ENCODE measurements at regions not wholly inside any gene's neighbourhood (a gene's known extent, or its start where the extent isn't known, plus 50 kb on each side); places are given as distances from the start of the nearest gene placed in this dataset.
"Not testable (repeated sequence)": the region's sequence is repeated elsewhere in the genome, so short reads cannot be mapped to it uniquely, and the experiment has no call there.

DNA sequence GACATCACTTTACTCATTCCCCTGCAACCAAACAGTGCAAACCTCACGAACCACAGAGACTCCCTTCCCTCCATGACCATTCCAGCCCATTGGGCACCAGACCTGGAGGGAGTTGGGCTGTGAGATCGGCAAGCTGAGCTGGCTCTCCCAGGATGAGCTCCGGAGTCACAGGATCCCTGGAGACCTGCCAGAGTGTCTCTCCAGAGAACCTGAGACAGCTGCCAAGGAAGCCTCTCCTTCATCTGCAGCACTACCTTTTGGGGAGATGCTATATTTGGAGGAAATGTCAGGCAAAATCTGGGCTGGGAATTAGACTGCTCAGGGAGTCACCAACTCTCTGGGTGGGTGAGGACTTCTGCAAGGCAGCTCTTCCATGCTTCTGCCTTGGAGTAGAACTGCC, 417.4 kb downstream of the TNS1 start:
- Mint-ChIP-seq H3K4me3 (no peak overlapping the region), H3K27me3 (peaks cover 3% of the 10 kb centered on the region), H3K27ac (no peak overlapping the region), H3K4me1 (no peaks in the 10 kb centered on the region), H3K36me3 (no peaks in the 10 kb centered on the region), H3K9me3 (no peaks in the 10 kb centered on the region)
- DNase-seq, result no peak
- CTCF ChIA-PET, result interaction anchor here (1.3 kb wide), 1 partner anchor 11 kb away, joined by 4 read pairs; no protein-coding TSS in a partner anchor

GRCh38 chr2:217580407-217580806, 422.4 kb downstream of the TNS1 start:
- H3K9me3 Mint-ChIP-seq, H3K4me3 Mint-ChIP-seq, DNase-seq, H3K27ac Mint-ChIP-seq, H3K4me1 Mint-ChIP-seq, H3K27me3 Mint-ChIP-seq, CTCF ChIA-PET, H3K36me3 Mint-ChIP-seq: not testable (repeated sequence)

- H3K27ac Mint-ChIP-seq, result no peak overlapping the region
- H3K9me3 Mint-ChIP-seq, result no peaks in the 10 kb centered on the region
- no peaks in the 10 kb centered on the region for H3K4me1 Mint-ChIP-seq
- H3K36me3 Mint-ChIP-seq, result no peaks in the 10 kb centered on the region
- no peak for DNase-seq
- no peaks in the 10 kb centered on the region for H3K27me3 Mint-ChIP-seq
- CTCF ChIA-PET, result interaction anchor here (0.9 kb wide), 1 partner anchor 77 kb away, joined by 3 read pairs; no protein-coding TSS in a partner anchor
- no peak overlapping the region for H3K4me3 Mint-ChIP-seq
Observed at GRCh38 chr2:217573571-217573970, 429.2 kb downstream of the TNS1 start.

DNA sequence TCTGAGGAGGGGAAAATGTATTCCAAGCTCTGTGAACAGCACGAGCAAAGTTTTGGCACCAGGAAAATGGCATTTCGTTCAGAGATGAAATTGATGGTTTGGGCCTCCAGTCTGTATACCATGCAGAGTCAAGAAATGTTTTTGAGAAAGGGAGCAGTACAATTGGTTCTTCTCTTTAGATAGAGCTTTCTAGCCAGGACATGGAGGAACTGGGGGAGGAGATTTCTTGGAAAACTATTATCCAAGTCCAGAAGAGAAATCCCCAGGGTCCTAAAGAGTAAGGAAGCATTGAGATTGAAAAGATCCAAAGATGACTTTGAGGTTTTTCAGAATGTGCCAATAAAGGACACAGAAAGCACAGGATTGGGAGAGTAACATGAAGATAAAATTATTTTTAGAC, 432.4 kb downstream of the TNS1 start:
- Mint-ChIP-seq H3K4me3 (no peak overlapping the region), H3K27me3 (no peaks in the 10 kb centered on the region), H3K9me3 (no peaks in the 10 kb centered on the region), H3K27ac (no peak overlapping the region), H3K4me1 (no peaks in the 10 kb centered on the region), H3K36me3 (no peaks in the 10 kb centered on the region)
- no peak for DNase-seq
- CTCF ChIA-PET, result no interaction called here

DNA sequence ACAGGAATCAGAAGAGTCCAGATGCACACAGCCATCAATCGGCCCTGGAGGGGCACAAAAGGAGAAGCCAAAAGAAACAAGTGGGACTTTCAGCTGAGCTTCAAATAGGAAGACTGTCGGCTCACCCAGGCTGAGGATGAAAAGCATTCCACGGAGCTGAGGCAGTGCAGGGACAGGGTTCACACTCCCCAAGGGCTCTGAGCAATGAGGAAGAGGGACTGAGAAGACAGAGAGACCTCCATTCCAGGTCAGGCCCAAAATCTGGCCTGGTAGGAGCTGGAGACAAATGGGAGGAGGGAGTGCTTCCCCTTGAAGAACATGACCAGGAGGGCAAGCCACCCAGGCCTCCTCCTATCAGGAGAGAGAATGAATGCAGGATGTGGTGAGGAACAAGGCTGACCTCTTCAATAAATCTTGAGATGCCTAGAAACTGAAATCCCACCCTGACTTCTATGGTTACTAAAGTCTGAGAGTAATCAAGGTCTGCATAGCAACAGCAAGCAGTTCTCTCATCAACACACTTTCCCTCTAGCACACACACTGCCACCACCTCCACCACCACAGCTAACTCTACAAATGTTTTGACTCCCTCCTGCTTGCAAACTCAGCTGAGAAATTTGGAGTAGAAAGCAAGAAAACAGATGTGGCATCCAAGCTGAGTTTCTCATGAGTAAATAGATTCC, 434.4 kb downstream of the TNS1 start:
- Mint-ChIP-seq H3K36me3 (no peaks in the 10 kb centered on the region), H3K4me3 (no peak overlapping the region), H3K27me3 (no peaks in the 10 kb centered on the region), H3K9me3 (no peaks in the 10 kb centered on the region), H3K4me1 (no peaks in the 10 kb centered on the region), H3K27ac (no peak overlapping the region)
- CTCF ChIA-PET, result no interaction called here
- DNase-seq, result no peak

DNA sequence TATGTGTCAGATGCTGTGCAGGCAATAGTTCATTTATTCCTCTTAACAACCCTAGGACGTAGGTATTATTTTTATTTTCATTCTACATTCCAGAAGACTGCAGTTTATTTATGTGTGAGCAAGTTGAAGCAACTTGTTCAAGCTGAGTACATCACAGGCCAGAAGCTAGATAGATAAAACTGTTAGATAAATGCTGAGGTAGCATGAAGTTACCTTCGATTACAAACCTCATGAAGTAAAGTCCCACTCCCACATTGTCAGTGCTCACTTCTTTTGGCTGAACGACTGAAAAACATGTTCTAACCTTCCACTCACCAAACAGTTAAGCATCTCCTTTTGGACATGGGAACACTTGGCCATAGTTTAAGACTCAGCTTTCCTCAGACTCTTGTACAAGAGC, 439.2 kb downstream of the TNS1 start:
- DNase-seq, result no peak
- Mint-ChIP-seq H3K4me1 (no peaks in the 10 kb centered on the region), H3K27me3 (no peaks in the 10 kb centered on the region), H3K36me3 (no peaks in the 10 kb centered on the region), H3K4me3 (no peak overlapping the region), H3K9me3 (peaks cover 8% of the 10 kb centered on the region), H3K27ac (no peak overlapping the region)
- CTCF ChIA-PET, result no interaction called here

- no peak for DNase-seq
- Mint-ChIP-seq H3K4me1 (no peaks in the 10 kb centered on the region), H3K36me3 (no peaks in the 10 kb centered on the region), H3K27ac (no peak overlapping the region), H3K9me3 (peaks cover 8% of the 10 kb centered on the region), H3K27me3 (no peaks in the 10 kb centered on the region), H3K4me3 (no peak overlapping the region)
- CTCF ChIA-PET, result no interaction called here
Observed at GRCh38 chr2:217562871-217563480, 439.8 kb downstream of the TNS1 start.

GRCh38 chr2:217559084-217559483, 443.7 kb downstream of the TNS1 start:
- H3K4me1 Mint-ChIP-seq, result peaks cover 6% of the 10 kb centered on the region
- no peaks in the 10 kb centered on the region for H3K27me3 Mint-ChIP-seq
- no peak for DNase-seq
- no peak overlapping the region for H3K27ac Mint-ChIP-seq
- H3K36me3 Mint-ChIP-seq, result no peaks in the 10 kb centered on the region
- peaks cover 8% of the 10 kb centered on the region for H3K9me3 Mint-ChIP-seq
- CTCF ChIA-PET, result no interaction called here
- no peak overlapping the region for H3K4me3 Mint-ChIP-seq

GRCh38 chr2:217555081-217555876, 447.5 kb downstream of the TNS1 start:
- no peak for DNase-seq
- H3K9me3 Mint-ChIP-seq, result peaks cover 2% of the 10 kb centered on the region
- CTCF ChIA-PET, result no interaction called here
- no peaks in the 10 kb centered on the region for H3K27me3 Mint-ChIP-seq
- no peak overlapping the region for H3K27ac Mint-ChIP-seq
- H3K36me3 Mint-ChIP-seq, result no peaks in the 10 kb centered on the region
- peaks cover 6% of the 10 kb centered on the region for H3K4me1 Mint-ChIP-seq
- no peak overlapping the region for H3K4me3 Mint-ChIP-seq

DNA sequence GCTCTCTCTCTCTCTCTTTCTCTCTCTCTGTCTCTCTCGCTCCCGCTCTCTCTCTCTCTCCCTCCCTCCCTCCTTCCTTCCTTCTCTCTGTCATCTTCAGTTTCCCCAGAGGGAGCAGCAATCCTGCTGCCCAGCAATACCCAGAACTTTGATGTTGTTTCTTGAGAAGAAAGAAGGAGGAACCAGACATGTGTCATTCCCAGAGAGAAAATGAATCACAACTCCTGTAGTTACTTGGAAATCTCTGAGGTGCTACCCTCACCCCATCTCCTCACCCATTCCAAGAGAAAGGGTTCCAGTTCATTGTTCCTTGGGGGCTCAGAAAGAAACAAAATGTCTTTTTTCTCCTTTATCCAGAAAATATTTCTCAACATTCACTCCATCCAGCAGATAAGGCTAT, 449.1 kb downstream of the TNS1 start:
- no peak overlapping the region for H3K27ac Mint-ChIP-seq

GRCh38 chr2:217553202-217553601, 449.6 kb downstream of the TNS1 start:
- no peaks in the 10 kb centered on the region for H3K9me3 Mint-ChIP-seq
- H3K27me3 Mint-ChIP-seq, result no peaks in the 10 kb centered on the region
- no peaks in the 10 kb centered on the region for H3K36me3 Mint-ChIP-seq
- no peak for DNase-seq
- peaks cover 6% of the 10 kb centered on the region for H3K4me1 Mint-ChIP-seq
- CTCF ChIA-PET, result no interaction called here
- H3K4me3 Mint-ChIP-seq, result no peak overlapping the region
- no peak overlapping the region for H3K27ac Mint-ChIP-seq

More for the DNA sequence above, 449.1 kb downstream of the TNS1 start:
- CTCF ChIA-PET, result no interaction called here
- DNase-seq, result no peak
- no peaks in the 10 kb centered on the region for H3K36me3 Mint-ChIP-seq
- no peaks in the 10 kb centered on the region for H3K27me3 Mint-ChIP-seq
- no peaks in the 10 kb centered on the region for H3K9me3 Mint-ChIP-seq
- no peak overlapping the region for H3K4me3 Mint-ChIP-seq
- H3K4me1 Mint-ChIP-seq, result peaks cover 6% of the 10 kb centered on the region

DNA sequence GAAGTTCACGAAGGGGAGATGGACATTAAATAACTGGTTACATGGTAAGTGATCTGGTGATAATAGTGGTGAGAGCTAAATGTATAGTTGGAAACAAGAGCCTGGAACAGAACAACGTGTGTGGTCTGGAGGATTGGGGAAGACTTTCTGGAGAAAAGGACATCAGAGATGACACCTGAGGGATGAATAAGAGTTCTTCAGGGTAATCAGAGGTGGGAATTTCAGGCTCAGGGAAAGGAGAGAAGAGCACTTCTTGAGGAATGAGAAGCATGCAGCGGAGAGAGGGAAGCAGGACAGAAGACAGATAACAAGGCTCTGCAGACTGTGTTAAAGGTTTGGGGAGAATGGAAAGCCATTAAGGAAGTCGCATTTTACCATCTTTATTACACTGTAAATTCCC, 450.7 kb downstream of the TNS1 start:
- CTCF ChIA-PET, result no interaction called here
- H3K27me3 Mint-ChIP-seq, result no peaks in the 10 kb centered on the region
- no peak for DNase-seq
- H3K36me3 Mint-ChIP-seq, result no peaks in the 10 kb centered on the region
- H3K27ac Mint-ChIP-seq, result no peak overlapping the region
- no peak overlapping the region for H3K4me3 Mint-ChIP-seq
- H3K4me1 Mint-ChIP-seq, result peaks cover 6% of the 10 kb centered on the region
- H3K9me3 Mint-ChIP-seq, result no peaks in the 10 kb centered on the region

GRCh38 chr2:217551252-217551899, 451.4 kb downstream of the TNS1 start:
- no peaks in the 10 kb centered on the region for H3K9me3 Mint-ChIP-seq
- no peak overlapping the region for H3K27ac Mint-ChIP-seq
- H3K36me3 Mint-ChIP-seq, result no peaks in the 10 kb centered on the region
- CTCF ChIA-PET, result no interaction called here
- H3K27me3 Mint-ChIP-seq, result no peaks in the 10 kb centered on the region
- DNase-seq, result no peak
- peaks cover 6% of the 10 kb centered on the region for H3K4me1 Mint-ChIP-seq
- H3K4me3 Mint-ChIP-seq, result no peak overlapping the region

DNA sequence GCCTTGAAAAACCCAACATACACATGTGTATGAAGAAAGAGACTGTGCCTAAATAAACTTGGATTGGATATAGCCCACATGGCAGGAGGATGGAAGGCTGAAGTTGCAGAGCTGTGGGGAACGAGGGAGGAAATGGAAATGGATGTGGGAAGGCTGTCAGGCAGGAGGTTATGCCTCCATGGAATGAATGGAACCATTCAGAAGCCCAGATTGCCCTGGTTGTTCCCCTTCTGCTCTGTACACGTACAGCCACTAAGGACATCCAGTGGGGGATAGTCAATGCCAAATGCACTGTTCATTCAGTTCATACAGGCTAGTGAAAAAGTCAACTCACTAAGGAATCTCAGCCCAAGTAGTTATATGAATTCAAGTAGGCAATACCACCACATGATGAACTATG, 463.7 kb downstream of the TNS1 start:
- CTCF ChIA-PET, result no interaction called here
- H3K27me3 Mint-ChIP-seq, result peaks cover 5% of the 10 kb centered on the region
- no peaks in the 10 kb centered on the region for H3K4me1 Mint-ChIP-seq
- DNase-seq, result no peak
- H3K36me3 Mint-ChIP-seq, result no peaks in the 10 kb centered on the region
- no peak overlapping the region for H3K4me3 Mint-ChIP-seq
- no peak overlapping the region for H3K27ac Mint-ChIP-seq
- peaks cover 10% of the 10 kb centered on the region for H3K9me3 Mint-ChIP-seq

Measured in activated naive CD4-positive, alpha-beta T cell treated with anti-CD3 and anti-CD28 coated beads, Interleukin-2, amount 10 ng/mL, durations not matched to agents 7 days and 5 days (primary cell).